Astrocyte of the spinal cord (primary cell): ENCODE measurements at regions not wholly inside any gene's neighbourhood (a gene's known extent, or its start where the extent isn't known, plus 50 kb on each side); places are given as distances from the start of the nearest gene placed in this dataset.

Experiments used
- DNase-seq: peaks from one replicate; pipeline ENCODE4 v3.0.0; 2011; ENCODE audit warnings: low read depth, low spot score
- H3K4me3 ChIP-seq: 2 replicates; pipeline ENCODE4 v1.5.1; 2011; ENCODE audit warnings: low read depth, mild to moderate bottlenecking, low read length, moderate library complexity
- CTCF ChIP-seq: IDR thresholded peaks from 2 replicates; pipeline ENCODE4 v1.5.1; 2012; ENCODE audit warnings: low read depth, mild to moderate bottlenecking, low read length, inconsistent platforms
- in situ Hi-C: cut with HindIII; loops from 2 replicates; pipeline ENCODE4 v1.10.0; 2017; ENCODE audit warnings: low sequenced_read_pairs

DNA sequence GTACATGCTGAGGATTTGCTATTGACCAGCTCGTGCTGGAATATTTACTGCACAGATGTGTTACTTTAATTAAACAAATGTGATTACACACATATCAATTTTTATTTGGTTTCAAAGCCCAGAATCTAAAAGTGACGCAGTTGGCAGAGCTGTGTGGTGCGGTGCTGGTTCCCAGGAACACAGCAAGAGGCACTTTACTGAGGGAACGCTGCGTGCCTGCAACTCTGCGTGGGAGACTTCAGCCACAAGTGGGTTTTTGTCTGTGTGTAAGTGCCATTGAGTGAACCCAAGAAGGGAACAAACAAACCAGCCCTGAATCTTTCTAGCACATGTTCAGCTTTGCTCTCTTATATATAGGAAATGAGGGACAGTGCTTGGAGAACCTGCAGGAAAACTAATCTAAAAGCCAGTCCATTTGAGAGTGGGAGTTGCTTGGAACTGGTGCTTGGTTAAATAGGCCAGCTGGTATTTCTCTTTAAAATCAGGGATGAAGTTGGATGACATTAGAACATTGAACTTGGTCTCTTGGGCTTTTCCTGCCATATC is 196.6 kb upstream of the CELF4 start:
- no peak for TF ChIP-seq CTCF
- H3K4me3 ChIP-seq, result no peak overlapping the region
- DNase-seq, result no peak
- in situ Hi-C loops, result no loop called here

GRCh38 chr18:37754141-37754540 is 188.5 kb upstream of the CELF4 start:
- H3K4me3 ChIP-seq, result no peak overlapping the region
- TF ChIP-seq CTCF, result no peak
- in situ Hi-C loops, result no loop called here
- no peak for DNase-seq

GRCh38 chr18:37742436-37742835 is 176.8 kb upstream of the CELF4 start:
- DNase-seq, result no peak
- H3K4me3 ChIP-seq, result no peak overlapping the region
- no peak for TF ChIP-seq CTCF
- in situ Hi-C loops, result no loop called here

DNA sequence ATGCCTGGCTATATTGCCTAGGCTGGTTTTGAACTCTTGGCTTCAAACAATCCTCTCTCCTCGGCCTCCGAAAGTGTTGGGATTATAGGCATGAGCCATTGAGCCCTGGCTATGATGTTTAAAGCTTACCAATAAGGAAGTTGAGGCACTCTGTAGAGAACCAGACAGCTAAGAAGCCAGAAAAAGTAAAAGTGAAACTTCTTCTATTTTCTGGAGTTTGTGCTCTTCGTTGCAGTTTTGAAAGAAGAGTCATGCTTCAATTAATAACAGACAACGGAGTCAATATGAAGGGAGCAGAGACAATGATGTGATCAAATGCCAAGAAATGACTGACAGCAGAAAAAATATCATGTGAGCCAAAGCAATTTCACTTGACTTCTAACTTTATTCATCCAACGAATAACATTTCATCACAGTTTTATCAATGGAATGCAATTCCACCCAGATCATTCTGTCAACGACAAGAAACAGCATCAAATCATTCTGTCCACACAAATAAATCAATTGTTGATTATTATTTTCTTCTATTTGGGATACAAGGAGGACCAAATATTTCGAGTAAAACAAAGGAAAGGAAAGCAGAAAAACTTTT is 175.5 kb upstream of the CELF4 start:
- H3K4me3 ChIP-seq, result no peak overlapping the region
- TF ChIP-seq CTCF, result no peak
- in situ Hi-C loops, result no loop called here
- DNase-seq, result no peak

DNA sequence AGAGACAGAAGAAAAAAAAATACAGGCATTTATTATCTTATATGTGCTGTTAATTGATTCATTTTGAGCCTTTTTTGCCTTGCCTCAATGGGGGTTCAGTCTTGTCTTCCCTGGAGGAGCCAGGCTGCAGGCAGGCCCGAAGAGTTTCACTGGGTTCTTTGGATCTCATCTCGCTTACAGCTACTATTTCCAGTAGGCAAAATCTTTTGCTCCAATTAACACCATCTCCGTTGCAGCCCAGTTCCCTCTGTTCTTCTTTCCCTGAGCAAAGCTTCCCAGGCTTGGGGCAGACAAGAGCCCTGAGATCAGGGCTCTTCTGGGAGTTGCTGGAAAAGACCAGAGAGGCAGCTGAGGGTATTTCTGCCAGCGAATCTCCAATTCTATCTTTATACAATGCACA is 168.8 kb upstream of the CELF4 start:
- in situ Hi-C loops, result no loop called here
- DNase-seq, result no peak
- no peak overlapping the region for H3K4me3 ChIP-seq
- no peak for TF ChIP-seq CTCF

GRCh38 chr18:37729716-37730115 is 164.1 kb upstream of the CELF4 start:
- H3K4me3 ChIP-seq, result no peak overlapping the region
- no peak for TF ChIP-seq CTCF
- no peak for DNase-seq
- in situ Hi-C loops, result no loop called here
